Heart left ventricle (tissue), 13 donors: ENCODE measurements at regions not wholly inside any gene's neighbourhood (a gene's known extent, or its start where the extent isn't known, plus 50 kb on each side); places are given as distances from the start of the nearest gene placed in this dataset.

Experiments used
- POLR2A ChIP-seq, 2 donors: fragments of 450-650 bp; IDR thresholded peaks; one replicate each; pipeline ENCODE4 v1.6.1; 2017; ENCODE audit warnings: antibody characterized with exemption in 2 of 2, mild to moderate bottlenecking in 2 of 2, moderate library complexity in 2 of 2
- TF ChIP-seq, protein P1 (sequence below), 12 donors: fragments of 200-600 bp; sonication (generic) in 4 of 12; IDR thresholded peaks; one replicate each; pipeline versions ENCODE4 v1.5.0 to v1.8.0; 2018 to 2022; ENCODE audit warnings: antibody characterized with exemption in 12 of 12, mild to moderate bottlenecking in 5 of 12
- donor health status: ischemic (EF 13 %, LVEDD 7.1; RV severe dilation, severe dysfunction).
- donor health status: DM: no; HTN: yes; CAD: no.
- donor health status: DM: no; HTN: no; CAD: no.
- donor health status: ischemic (EF 25% LVEDD 6.9; RV normal size, moderate dysfunction).
- donor health status: ischemic (EF 25% LVEDD 5.7; RV mildly dilated, moderate dysfunction).
- donor health status: ischemic (EF 35%, LVEDD 5.7; RV mildly dilated, moderate dysfunction).
- donor health status: nonischemic (EF 11% LVEDD 7.7; RV severe dilation, severe dysfunction).
- donor health status: DM: yes; HTN: yes; CAD: no.
- donor health status: PGD.
- donor health status: ischemic (EF 29% LVEDD 5.4; RV normal size, mild dysfunction).
- donor health status: nonischemic (EF 23%, LVEDD 6.1; RV moderate dilation, normal function).

DNA sequence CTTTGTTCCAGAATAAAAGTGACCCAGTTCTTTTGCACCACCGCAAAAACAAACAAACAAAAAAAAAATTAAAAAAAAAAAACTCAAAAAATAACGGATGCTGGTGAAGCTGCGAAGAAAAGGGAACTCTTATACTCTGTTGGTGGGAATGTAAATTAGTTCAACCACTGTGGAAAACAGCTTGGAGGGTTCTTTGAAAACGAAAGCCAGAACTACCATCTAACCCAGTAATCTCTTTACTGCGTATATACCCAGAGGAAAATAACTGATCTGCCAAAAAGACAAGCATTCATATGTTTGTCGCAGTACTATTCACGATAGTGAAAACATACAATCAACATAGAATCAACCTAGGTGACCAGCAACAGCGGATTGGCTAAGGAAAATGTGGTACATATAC lies 298.9 kb upstream of the CBLB start:
- TF ChIP-seq, protein P1, sequence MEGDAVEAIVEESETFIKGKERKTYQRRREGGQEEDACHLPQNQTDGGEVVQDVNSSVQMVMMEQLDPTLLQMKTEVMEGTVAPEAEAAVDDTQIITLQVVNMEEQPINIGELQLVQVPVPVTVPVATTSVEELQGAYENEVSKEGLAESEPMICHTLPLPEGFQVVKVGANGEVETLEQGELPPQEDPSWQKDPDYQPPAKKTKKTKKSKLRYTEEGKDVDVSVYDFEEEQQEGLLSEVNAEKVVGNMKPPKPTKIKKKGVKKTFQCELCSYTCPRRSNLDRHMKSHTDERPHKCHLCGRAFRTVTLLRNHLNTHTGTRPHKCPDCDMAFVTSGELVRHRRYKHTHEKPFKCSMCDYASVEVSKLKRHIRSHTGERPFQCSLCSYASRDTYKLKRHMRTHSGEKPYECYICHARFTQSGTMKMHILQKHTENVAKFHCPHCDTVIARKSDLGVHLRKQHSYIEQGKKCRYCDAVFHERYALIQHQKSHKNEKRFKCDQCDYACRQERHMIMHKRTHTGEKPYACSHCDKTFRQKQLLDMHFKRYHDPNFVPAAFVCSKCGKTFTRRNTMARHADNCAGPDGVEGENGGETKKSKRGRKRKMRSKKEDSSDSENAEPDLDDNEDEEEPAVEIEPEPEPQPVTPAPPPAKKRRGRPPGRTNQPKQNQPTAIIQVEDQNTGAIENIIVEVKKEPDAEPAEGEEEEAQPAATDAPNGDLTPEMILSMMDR (IDR thresholded peaks at IDR 0.05): no peak
- no peak for TF ChIP-seq POLR2A (IDR thresholded peaks at IDR 0.05)
